Prostate gland (tissue), 2 donors: ENCODE measurements at regions not wholly inside any gene's neighbourhood (a gene's known extent, or its start where the extent isn't known, plus 50 kb on each side); places are given as distances from the start of the nearest gene placed in this dataset.

ENCODE experiments used
- DNase-seq: peaks from one replicate; pipeline ENCODE4 v3.0.0-alpha.2; 2019; ENCODE audit warnings: low spot score
- H3K27ac ChIP-seq, 2 donors: fragments of 200-600 bp; sonication (generic); 2 replicates each; pipeline ENCODE4 v1.5.1; 2017 to 2019
- H3K27me3 ChIP-seq: fragments of 200-600 bp; sonication (generic); replicated peaks from 2 replicates; pipeline ENCODE4 v1.5.1; 2019; ENCODE audit not compliant: insufficient read depth
- H3K36me3 ChIP-seq, 2 donors: fragments of 200-600 bp; sonication (generic); 1 replicate in 1 of 2; 2 replicates in 1 of 2; pipeline versions ENCODE4 v1.5.1 to v1.8.1; 2017 to 2019
- H3K4me1 ChIP-seq: fragments of 200-600 bp; sonication (generic); replicated peaks from 2 replicates; pipeline ENCODE4 v1.5.1; 2019
- H3K4me3 ChIP-seq, 2 donors: fragments of 200-600 bp; sonication (generic); 2 replicates each; pipeline ENCODE4 v1.5.1; 2017 to 2019
- H3K9me3 ChIP-seq: fragments of 200-600 bp; sonication (generic); 2 replicates; pipeline ENCODE4 v1.5.1; 2017
- POLR2A ChIP-seq: fragments of 450-650 bp; IDR thresholded peaks from one replicate; pipeline ENCODE4 v1.6.1; 2016; ENCODE audit warnings: antibody characterized with exemption, mild to moderate bottlenecking
- POLR2AphosphoS5 ChIP-seq: sonication (generic); formaldehyde crosslinking; IDR thresholded peaks from one replicate; pipeline ENCODE4 v1.6.1; 2017; ENCODE audit warnings: antibody characterized with exemption
- WGBS: methylation state at CpG from one replicate; pipeline ENCODE4 v1.1.5; 2018; 5-methylcytosine and 5-hydroxymethylcytosine counted together
- intact Hi-C: fragments of 100-400 bp; cut with DNase I; formaldehyde crosslinking; loops from one replicate; pipeline ENCODE4 v1.14.2; 2022
- TF ChIP-seq, protein P1 (sequence below), 4 experiments: fragments of 200-600 bp in 2 of 4; fragments of 450-650 bp in 2 of 4; sonication (generic) in 2 of 4; IDR thresholded peaks; 1 replicate in 3 of 4; 2 replicates in 1 of 4; pipeline ENCODE4 v1.5.1; 2016 to 2019; ENCODE audit warnings: antibody characterized with exemption in 4 of 4, mild to moderate bottlenecking in 2 of 4, moderate library complexity in 2 of 4

DNA sequence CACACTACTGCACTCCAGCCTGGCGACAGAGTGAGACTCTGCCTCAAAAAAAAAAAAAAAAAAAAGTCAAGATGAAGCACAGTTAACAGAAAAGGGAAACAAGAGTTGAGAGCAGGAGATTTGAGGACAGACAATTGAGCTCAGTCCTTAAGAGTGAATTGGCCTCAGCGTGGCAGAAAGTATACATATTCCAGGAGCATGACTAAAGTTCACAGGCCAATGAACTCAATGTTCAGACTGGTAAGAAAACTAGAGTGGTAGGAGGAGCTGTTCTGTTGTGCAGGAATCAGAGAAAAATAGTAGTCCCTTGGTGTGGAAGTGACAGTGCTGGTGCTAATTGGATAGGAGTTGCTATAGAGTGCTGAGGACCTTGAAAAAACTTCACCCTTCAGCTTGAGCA is 60.0 kb downstream of the NRN1 start:
- Histone ChIP-seq H3K27me3 (no peaks in the 10 kb centered on the region), H3K9me3 (no peaks in the 10 kb centered on the region), H3K36me3 (no peaks in the 10 kb centered on the region), H3K4me1 (no peaks in the 10 kb centered on the region), H3K4me3 (no peak overlapping the region), H3K27ac (no peak overlapping the region)
- DNase-seq = no peak
- TF ChIP-seq, protein P1, sequence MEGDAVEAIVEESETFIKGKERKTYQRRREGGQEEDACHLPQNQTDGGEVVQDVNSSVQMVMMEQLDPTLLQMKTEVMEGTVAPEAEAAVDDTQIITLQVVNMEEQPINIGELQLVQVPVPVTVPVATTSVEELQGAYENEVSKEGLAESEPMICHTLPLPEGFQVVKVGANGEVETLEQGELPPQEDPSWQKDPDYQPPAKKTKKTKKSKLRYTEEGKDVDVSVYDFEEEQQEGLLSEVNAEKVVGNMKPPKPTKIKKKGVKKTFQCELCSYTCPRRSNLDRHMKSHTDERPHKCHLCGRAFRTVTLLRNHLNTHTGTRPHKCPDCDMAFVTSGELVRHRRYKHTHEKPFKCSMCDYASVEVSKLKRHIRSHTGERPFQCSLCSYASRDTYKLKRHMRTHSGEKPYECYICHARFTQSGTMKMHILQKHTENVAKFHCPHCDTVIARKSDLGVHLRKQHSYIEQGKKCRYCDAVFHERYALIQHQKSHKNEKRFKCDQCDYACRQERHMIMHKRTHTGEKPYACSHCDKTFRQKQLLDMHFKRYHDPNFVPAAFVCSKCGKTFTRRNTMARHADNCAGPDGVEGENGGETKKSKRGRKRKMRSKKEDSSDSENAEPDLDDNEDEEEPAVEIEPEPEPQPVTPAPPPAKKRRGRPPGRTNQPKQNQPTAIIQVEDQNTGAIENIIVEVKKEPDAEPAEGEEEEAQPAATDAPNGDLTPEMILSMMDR (IDR thresholded peaks at IDR 0.05) = no peak
- no peak for TF ChIP-seq POLR2A
- TF ChIP-seq POLR2AphosphoS5 = no peak
- intact Hi-C loops = no loop called here
- WGBS = 67% methylated on average over 2 of the region's 2 CpGs

DNA sequence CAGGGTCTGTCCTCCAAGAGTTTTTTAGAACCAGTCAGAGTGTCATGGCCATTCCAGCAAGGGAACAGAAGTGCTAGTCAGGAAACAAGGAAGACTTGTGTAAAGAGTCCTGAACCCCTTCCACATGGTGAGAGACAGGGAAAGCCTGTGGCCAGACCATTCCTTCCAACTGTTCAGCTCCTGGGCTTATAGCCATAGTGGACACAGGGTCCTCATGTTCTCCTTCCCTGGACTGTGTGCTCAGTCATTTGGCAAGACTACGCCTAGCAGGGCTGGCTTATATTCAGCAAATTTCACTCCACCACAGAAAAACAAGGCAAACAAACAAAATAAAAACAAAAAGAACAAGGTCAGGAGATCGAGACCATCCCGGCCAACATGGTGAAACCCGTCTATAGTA is 60.5 kb downstream of the NRN1 start:
- Histone ChIP-seq H3K4me1 (no peaks in the 10 kb centered on the region), H3K27ac (no peak overlapping the region), H3K27me3 (no peaks in the 10 kb centered on the region), H3K4me3 (no peak overlapping the region), H3K9me3 (no peaks in the 10 kb centered on the region), H3K36me3 (no peaks in the 10 kb centered on the region)
- DNase-seq = no peak
- TF ChIP-seq, protein P1 (IDR thresholded peaks at IDR 0.05) = no peak
- TF ChIP-seq POLR2AphosphoS5 (no peak), POLR2A (no peak)
- WGBS = 74% methylated on average over 4 of the region's 4 CpGs
- intact Hi-C loops = no loop called here

DNA sequence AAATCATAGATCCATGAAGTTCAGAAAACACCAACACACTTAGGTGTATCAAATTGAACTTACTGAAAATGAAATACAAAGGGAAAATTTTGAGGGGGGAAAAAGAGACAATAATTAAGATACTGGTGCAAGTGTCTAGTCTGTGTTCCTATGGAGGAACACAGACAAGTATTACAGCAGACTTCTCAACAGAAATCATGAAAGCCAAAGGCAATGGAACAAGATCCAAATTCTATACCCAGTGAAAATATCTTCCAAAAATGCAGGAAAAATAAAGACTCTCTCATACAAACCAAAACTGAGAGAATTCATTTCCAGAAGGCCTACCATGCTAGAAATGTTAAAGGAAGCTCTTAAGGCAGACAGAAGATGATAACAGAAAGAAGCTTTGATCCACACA is 63.1 kb downstream of the NRN1 start:
- Histone ChIP-seq H3K4me1 (no peaks in the 10 kb centered on the region), H3K4me3 (no peak overlapping the region), H3K36me3 (no peaks in the 10 kb centered on the region), H3K27me3 (no peaks in the 10 kb centered on the region), H3K9me3 (no peaks in the 10 kb centered on the region), H3K27ac (no peak overlapping the region)
- DNase-seq = no peak
- intact Hi-C loops = no loop called here
- TF ChIP-seq, protein P1 (IDR thresholded peaks at IDR 0.05) = no peak
- TF ChIP-seq POLR2AphosphoS5 (no peak), POLR2A (no peak)

DNA sequence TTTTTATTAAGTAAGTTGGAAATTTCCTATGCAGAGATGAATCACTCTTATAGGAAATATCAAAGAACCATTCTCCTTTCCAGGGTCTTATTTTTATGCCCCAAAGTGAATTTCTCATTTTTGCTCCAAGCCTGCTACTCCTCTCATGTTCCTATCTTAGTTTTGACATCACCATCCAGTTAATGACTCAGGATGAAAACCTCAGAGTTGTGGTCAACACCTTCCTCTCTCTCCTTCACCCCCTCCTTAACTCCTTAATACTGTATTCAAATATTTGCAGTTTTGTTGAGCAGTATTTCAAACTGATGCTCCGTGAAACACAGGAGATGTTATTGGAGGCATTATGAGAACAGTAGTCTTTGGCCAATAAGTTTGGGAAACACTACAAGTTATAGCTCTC is 64.1 kb downstream of the NRN1 start:
- WGBS = 86% methylated on average over 1 of the region's 1 CpG
- Histone ChIP-seq H3K36me3 (no peaks in the 10 kb centered on the region), H3K27me3 (no peaks in the 10 kb centered on the region), H3K4me1 (no peaks in the 10 kb centered on the region), H3K4me3 (no peak overlapping the region), H3K27ac (no peak overlapping the region), H3K9me3 (no peaks in the 10 kb centered on the region)
- intact Hi-C loops = no loop called here
- no peak for TF ChIP-seq POLR2AphosphoS5
- no peak for TF ChIP-seq POLR2A
- TF ChIP-seq, protein P1 (IDR thresholded peaks at IDR 0.05) = no peak
- no peak for DNase-seq

DNA sequence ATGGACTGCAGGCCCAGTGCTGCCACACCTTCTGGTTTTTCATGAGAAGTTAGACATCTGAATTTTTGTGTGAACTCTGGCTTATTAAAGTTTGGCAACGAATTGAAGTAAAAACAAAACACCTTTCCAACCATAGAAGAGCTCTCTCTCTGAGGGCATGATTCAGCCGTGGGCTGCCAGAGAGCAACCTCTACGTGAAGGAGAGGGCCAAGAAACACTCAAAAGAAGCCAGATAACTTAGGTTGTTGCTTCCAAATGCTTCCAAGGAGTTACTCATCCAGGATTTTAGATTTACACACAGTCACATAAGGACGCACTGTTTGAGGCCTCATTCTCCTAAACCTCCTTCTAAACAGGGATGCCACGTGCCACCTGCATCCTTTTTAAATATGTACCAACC is 65.5 kb downstream of the NRN1 start:
- TF ChIP-seq POLR2AphosphoS5 = no peak
- TF ChIP-seq, protein P1 (IDR thresholded peaks at IDR 0.05) = no peak
- Histone ChIP-seq H3K9me3 (no peaks in the 10 kb centered on the region), H3K4me1 (no peaks in the 10 kb centered on the region), H3K4me3 (no peak overlapping the region), H3K27ac (no peak overlapping the region), H3K27me3 (no peaks in the 10 kb centered on the region), H3K36me3 (no peaks in the 10 kb centered on the region)
- DNase-seq = no peak
- intact Hi-C loops = no loop called here
- 67% methylated on average over 5 of the region's 5 CpGs for WGBS
